Fibroblast of skin of right biceps (primary cell): ENCODE measurements at regions not wholly inside any gene's neighbourhood (a gene's known extent, or its start where the extent isn't known, plus 50 kb on each side); places are given as distances from the start of the nearest gene placed in this dataset.

Experiments
- DNase-seq: peaks from one replicate; pipeline ENCODE4 v3.0.0-alpha.2; 2013

- no peak for DNase-seq
These were observed 416.4 kb downstream of the TCERG1L start for GRCh38 chr10:130895161-130895560.

- DNase-seq, result no peak
These were observed 413.7 kb downstream of the TCERG1L start for GRCh38 chr10:130897815-130898214.

- DNase-seq, result no peak
These were observed 413.1 kb downstream of the TCERG1L start for GRCh38 chr10:130898381-130898780.

GRCh38 chr10:130899856-130900255 lies 411.7 kb downstream of the TCERG1L start:
- no peak for DNase-seq

- DNase-seq, result no peak
These were observed 410.9 kb downstream of the TCERG1L start for GRCh38 chr10:130900441-130901160.

- no peak for DNase-seq
These were observed 410.0 kb downstream of the TCERG1L start for GRCh38 chr10:130901311-130902165.

GRCh38 chr10:130902471-130902870 lies 409.1 kb downstream of the TCERG1L start:
- DNase-seq, result no peak

GRCh38 chr10:130902929-130903328 lies 408.6 kb downstream of the TCERG1L start:
- DNase-seq, result no peak

GRCh38 chr10:130904676-130905075 lies 406.8 kb downstream of the TCERG1L start:
- no peak for DNase-seq

- DNase-seq, result no peak
These were observed 406.1 kb downstream of the TCERG1L start for GRCh38 chr10:130905386-130905785.

GRCh38 chr10:130905921-130906320 lies 405.6 kb downstream of the TCERG1L start:
- DNase-seq, result no peak

GRCh38 chr10:130910848-130911247 lies 400.7 kb downstream of the TCERG1L start:
- no peak for DNase-seq

GRCh38 chr10:130913844-130914243 lies 397.7 kb downstream of the TCERG1L start:
- no peak for DNase-seq

- no peak for DNase-seq
These were observed 397.2 kb downstream of the TCERG1L start for GRCh38 chr10:130914367-130914766.

- no peak for DNase-seq
These were observed 396.5 kb downstream of the TCERG1L start for GRCh38 chr10:130915065-130915464.

GRCh38 chr10:130921461-130921860 lies 390.1 kb downstream of the TCERG1L start:
- no peak for DNase-seq

GRCh38 chr10:130921911-130922440 lies 389.5 kb downstream of the TCERG1L start:
- no peak for DNase-seq

- no peak for DNase-seq
These were observed 387.9 kb downstream of the TCERG1L start for GRCh38 chr10:130923596-130923995.

GRCh38 chr10:130924138-130924819 lies 387.2 kb downstream of the TCERG1L start:
- no peak for DNase-seq

- no peak for DNase-seq
These were observed 385.1 kb downstream of the TCERG1L start for GRCh38 chr10:130926442-130926841.

GRCh38 chr10:130927157-130927556 lies 384.4 kb downstream of the TCERG1L start:
- DNase-seq, result no peak

- DNase-seq, result no peak
These were observed 383.2 kb downstream of the TCERG1L start for GRCh38 chr10:130928306-130928705.
